GM18867 (cell line): ENCODE measurements at regions not wholly inside any gene's neighbourhood (a gene's known extent, or its start where the extent isn't known, plus 50 kb on each side); places are given as distances from the start of the nearest gene placed in this dataset.

Source experiments
- ATAC-seq: cut with Tn5 transposase; IDR thresholded peaks from one replicate; pipeline ENCODE4 v1.9.1; 2021; ENCODE audit warnings: mild to moderate bottlenecking, moderate library complexity; ENCODE audit not compliant: unreplicated experiment

GRCh38 chr1:177356674-177357435 lies 186.1 kb downstream of the BRINP2 start:
- ATAC-seq: no peak

- ATAC-seq: peak; percentile 67
These were observed 184.8 kb downstream of the BRINP2 start for GRCh38 chr1:177355575-177355974.

DNA sequence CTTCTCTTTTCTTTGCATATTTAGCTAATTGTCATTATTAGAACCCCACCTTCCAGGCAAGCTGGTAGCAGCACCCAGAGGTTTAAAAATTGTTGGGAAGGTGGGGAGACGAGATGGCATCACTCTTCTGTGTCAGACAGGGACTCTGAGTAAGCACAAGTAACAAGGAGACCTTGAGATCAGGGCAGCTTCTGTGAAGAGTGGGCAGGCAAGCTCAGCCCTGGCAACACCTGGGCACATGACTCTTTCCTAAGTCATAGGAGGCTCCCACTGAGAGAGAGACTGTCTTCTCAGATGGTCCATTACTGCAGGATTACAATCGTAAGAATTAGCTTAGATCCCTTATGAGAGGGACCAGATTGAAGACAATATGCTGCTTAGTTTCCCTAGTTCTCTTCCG lies 183.5 kb downstream of the BRINP2 start:
- no peak for ATAC-seq

- no peak for ATAC-seq
These were observed 180.8 kb downstream of the BRINP2 start for GRCh38 chr1:177351361-177352108.

- ATAC-seq: no peak
These were observed 176.1 kb downstream of the BRINP2 start for GRCh38 chr1:177346790-177347359.

DNA sequence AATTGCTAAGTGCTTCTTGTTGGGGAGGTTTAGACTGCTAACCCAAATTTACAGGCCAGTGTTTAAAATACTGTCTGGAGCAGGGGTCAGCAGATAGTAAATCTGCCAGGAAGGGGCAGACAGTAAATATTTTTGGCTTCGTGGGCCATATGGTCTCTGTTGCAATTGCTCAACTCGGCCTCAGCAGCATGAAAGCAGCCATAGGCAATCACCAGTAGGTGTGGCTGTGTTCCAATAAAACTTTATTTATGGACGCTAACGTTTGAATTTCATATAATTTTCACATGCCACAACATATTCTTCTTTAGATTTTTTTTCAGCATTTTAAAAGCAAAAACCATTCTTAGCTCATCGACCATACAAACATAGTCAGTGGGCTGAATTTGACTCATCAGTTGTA lies 172.7 kb downstream of the BRINP2 start:
- ATAC-seq: no peak

GRCh38 chr1:177341773-177342172 lies 171.0 kb downstream of the BRINP2 start:
- ATAC-seq: no peak

DNA sequence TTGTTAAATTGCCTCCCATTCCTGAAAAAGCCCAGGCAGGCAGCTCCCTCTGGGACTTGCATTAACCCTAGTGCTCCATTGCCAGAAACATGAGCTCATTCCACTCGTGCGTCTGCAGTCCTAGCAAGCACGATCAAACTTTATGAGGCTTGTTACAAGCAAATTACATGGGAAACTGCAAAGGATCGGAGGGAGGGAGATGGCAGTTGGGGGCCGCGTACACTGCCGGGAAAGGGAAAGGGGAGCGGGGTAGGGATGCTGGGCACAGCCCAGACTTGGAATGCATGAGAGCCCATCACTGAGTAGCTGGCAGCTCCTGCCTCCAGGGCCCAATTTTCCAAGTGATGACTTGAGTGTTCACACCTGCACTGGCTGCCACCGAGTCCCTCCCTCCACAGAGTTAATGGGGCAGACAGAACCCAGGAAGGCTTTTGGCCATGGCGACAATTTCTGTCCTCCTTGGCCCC lies 169.9 kb downstream of the BRINP2 start:
- ATAC-seq: no peak

GRCh38 chr1:177338376-177338775 lies 167.6 kb downstream of the BRINP2 start:
- ATAC-seq: no peak

- no peak for ATAC-seq
These were observed 164.1 kb downstream of the BRINP2 start for GRCh38 chr1:177334903-177335302.

DNA sequence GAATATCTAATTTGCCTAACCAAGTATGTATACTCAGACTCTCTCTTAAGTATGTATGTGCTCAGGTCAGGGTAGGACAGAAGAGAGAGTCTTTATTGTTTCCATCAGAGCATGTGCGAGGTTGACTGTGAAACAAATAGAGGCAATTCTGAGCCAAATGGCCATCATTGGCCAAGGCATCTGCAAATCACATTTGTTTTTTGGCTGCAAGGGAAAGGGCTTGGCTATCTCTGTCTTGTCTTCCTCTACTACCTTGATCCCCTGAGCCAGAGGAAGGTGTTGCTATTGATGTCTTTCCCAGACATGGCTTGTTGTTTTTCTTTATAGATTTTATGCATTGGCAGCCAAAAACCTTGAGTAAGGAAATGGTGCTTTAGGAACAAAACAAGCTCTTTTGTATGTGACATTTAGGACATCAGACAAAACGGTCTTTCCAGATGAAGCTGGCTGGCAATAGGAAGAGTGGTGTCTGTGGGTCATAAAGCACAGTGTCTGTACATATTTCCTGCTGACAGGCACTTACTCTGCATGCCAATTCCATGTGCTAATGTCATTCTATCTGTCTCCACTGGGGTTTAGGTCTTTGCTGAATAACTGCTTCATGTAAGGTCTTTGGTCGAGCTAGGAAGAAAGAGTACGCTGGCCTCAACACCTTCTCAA lies 163.3 kb downstream of the BRINP2 start:
- no peak for ATAC-seq
